ENCODE measurements at regions not wholly inside any gene's neighbourhood (a gene's known extent, or its start where the extent isn't known, plus 50 kb on each side); places are given as distances from the start of the nearest gene placed in this dataset.

DNA sequence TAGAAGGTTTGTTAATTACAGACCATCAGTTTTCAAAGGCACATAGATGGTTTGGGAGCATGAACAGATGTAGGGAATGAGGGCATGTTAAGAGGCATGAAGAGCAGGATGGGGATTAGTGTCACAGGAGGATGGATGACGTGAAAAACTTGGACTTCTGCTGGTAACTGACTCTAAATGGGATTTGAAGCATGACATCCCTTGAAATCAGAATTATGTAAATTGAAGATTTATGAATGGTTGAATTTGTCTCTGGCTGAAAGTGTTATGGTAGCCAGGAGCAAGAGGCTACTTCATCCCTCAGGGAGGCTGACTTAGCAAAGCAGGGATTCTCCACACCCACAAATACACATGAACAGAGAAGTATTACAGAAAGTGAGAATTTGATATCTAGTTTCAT, 454.6 kb downstream of the MAGEB5 start:
- no peak overlapping the region for H3K4me3 ChIP-seq (replicated peaks; ENCODE audit: low read depth, low read length)
- no peak for DNase-seq (ENCODE audit: extremely low read depth, low read depth)
- TF ChIP-seq, protein P1, sequence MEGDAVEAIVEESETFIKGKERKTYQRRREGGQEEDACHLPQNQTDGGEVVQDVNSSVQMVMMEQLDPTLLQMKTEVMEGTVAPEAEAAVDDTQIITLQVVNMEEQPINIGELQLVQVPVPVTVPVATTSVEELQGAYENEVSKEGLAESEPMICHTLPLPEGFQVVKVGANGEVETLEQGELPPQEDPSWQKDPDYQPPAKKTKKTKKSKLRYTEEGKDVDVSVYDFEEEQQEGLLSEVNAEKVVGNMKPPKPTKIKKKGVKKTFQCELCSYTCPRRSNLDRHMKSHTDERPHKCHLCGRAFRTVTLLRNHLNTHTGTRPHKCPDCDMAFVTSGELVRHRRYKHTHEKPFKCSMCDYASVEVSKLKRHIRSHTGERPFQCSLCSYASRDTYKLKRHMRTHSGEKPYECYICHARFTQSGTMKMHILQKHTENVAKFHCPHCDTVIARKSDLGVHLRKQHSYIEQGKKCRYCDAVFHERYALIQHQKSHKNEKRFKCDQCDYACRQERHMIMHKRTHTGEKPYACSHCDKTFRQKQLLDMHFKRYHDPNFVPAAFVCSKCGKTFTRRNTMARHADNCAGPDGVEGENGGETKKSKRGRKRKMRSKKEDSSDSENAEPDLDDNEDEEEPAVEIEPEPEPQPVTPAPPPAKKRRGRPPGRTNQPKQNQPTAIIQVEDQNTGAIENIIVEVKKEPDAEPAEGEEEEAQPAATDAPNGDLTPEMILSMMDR (IDR thresholded peaks at IDR 0.05; ENCODE audit: low read depth, low read length, missing control alignments): no peak

DNA sequence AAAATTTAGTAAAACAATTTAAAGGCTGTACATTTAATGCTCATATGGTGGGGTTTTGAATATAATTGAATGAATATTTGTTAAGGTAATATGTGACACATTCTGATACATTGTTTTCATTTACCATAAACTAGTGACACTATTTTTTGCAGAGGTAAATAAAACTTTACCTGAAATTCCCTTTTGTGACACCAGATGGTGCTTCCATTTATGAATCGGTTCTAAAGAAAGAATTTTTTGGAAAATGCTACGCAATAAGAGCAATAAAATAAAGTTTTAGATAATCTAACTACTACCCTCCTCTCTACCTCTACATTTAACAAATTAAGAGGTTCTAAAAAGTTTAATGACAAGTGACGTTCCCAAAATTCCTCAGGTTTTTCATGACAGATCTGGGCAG, 448.9 kb downstream of the MAGEB5 start:
- DNase-seq (ENCODE audit: extremely low read depth, low read depth): no peak
- TF ChIP-seq, protein P1 (IDR thresholded peaks at IDR 0.05; ENCODE audit: low read depth, low read length, missing control alignments): no peak
- H3K4me3 ChIP-seq (replicated peaks; ENCODE audit: low read depth, low read length): no peak overlapping the region

DNA sequence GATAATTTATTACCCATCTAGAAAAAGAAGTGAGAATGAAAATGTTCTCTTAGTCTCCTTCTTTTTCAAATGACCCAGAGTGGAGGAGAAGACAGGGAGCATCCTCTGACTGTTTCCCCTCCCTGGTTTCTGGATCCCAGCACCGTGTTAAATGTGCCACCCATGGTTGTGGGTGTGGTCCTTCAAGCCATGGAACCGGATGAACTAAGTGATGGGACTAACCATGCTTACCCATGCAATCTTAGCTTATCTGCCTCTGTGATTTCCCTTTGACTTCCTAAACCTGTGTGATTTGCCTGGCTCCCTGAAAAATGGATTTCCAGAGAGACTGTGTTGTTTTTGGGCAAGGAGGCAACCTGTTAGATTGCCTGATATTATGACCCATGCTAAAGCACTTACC, 437.1 kb downstream of the MAGEB5 start:
- TF ChIP-seq, protein P1 (IDR thresholded peaks at IDR 0.05; ENCODE audit: low read depth, low read length, missing control alignments): no peak
- H3K4me3 ChIP-seq (replicated peaks; ENCODE audit: low read depth, low read length): no peak overlapping the region
- no peak for DNase-seq (ENCODE audit: extremely low read depth, low read depth)

DNA sequence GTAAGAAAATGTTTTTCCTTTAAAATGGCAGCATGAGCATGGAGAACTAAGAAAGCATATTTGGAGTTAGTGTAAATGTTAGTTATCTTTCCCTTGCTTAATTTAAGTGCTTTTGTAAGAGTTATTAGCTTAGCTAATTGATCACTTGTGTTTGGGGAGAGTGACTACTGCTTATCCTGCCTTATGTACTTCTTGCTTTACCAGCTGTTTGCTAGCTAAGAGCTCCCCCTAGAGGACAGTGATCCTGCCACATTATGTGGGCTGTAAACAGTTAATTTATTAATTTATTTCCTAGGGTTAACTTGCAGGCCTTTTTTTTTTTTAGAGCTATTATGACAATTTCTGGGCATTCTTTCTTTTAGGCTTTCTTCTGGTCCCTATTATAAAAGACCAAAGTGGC, 435.8 kb downstream of the MAGEB5 start:
- H3K4me3 ChIP-seq (replicated peaks; ENCODE audit: low read depth, low read length): no peak overlapping the region
- DNase-seq (ENCODE audit: extremely low read depth, low read depth): no peak

DNA sequence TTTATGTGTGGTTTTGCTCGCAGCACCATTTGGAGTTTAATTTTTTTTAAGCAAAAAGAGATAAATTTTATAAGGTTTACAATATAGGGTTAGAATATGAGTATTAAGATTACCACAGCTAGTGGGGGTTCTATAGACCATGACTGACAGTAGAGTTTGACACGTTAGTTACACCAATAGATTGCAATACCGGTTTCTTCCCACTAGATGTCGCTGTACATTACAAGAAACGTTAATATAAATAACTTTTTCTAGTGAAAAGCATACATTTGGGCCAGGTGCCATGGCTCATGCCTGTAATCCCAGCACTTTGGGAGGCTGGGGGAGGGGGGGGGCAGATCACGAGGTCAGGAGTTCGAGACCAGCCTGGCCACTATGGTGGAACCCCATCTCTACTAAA, 433.6 kb downstream of the MAGEB5 start:
- no peak overlapping the region for H3K4me3 ChIP-seq (replicated peaks; ENCODE audit: low read depth, low read length)
- TF ChIP-seq, protein P1 (IDR thresholded peaks at IDR 0.05; ENCODE audit: low read depth, low read length, missing control alignments): peak; percentile 23
- no peak for DNase-seq (ENCODE audit: extremely low read depth, low read depth)

More for the DNA sequence above, 435.8 kb downstream of the MAGEB5 start:
- TF ChIP-seq, protein P1 (IDR thresholded peaks at IDR 0.05; ENCODE audit: low read depth, low read length, missing control alignments): no peak

DNA sequence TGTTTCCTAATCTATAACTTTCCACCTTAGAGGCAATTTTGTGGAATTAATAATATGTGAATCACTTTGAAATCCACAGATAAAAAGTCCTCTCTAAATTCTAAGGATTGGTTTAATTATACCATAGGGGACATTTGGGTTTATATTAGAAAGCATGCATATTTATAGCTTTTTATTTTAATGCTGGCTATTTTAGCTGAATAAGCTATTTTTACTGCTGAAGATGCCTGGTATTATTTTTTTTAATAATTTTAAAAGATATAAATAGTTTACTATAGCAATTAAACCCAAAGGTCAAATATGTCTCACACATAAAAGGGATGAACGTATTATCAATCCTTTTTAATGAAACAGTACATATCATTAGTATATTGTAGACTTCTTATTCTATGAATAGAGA, 415.4 kb downstream of the MAGEB5 start:
- TF ChIP-seq, protein P1 (IDR thresholded peaks at IDR 0.05; ENCODE audit: low read depth, low read length, missing control alignments): no peak
- no peak overlapping the region for H3K4me3 ChIP-seq (replicated peaks; ENCODE audit: low read depth, low read length)
- DNase-seq (ENCODE audit: extremely low read depth, low read depth): no peak

DNA sequence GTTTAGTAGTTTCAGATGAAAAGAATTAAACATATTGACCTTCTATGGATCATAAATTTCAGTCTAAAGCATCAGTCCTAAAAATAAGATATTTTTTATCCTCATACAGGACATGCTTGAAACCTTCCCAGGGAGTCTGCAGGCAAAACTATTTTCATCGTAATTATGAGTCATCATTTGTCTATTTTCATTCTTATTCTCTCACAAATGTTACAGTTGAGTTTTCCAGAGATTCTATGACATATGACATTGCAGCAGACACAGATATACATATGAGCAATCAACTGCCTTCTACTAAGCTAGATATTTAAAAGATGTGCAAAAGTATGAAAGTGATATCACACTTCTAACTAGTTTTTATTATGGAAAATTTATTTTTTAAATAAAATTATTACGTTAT, 398.0 kb downstream of the MAGEB5 start:
- TF ChIP-seq, protein P1 (IDR thresholded peaks at IDR 0.05; ENCODE audit: low read depth, low read length, missing control alignments): no peak
- DNase-seq (ENCODE audit: extremely low read depth, low read depth): no peak
- H3K4me3 ChIP-seq (replicated peaks; ENCODE audit: low read depth, low read length): no peak overlapping the region
